ENCODE measurements at regions not wholly inside any gene's neighbourhood (a gene's known extent, or its start where the extent isn't known, plus 50 kb on each side); places are given as distances from the start of the nearest gene placed in this dataset.

GRCh38 chr14:71175491-71175890 lies 268.2 kb downstream of the PCNX1 start:
- ChIA-PET POLR2A (no interaction called here), CTCF (ENCODE audit: low intra/inter-chr PET ratio) (no interaction called here)
- Histone ChIP-seq H3K9me1 (ENCODE audit: control insufficient read depth, insufficient read depth, low read length) (no peaks in the 10 kb centered on the region), H3K9ac (ENCODE audit: insufficient read depth in 1 of 2, low read depth in 2 of 2, low read length in 2 of 2) (no peak overlapping the region), H3K79me2 (ENCODE audit: control insufficient read depth, insufficient read depth, low read length) (no peaks in the 10 kb centered on the region), H3K4me3 (no peak overlapping the region), H3K4me1 (replicated peaks in 1 of 2; ENCODE audit: control insufficient read depth in 2 of 2, insufficient read depth in 2 of 2, low read length in 2 of 2) (no peaks in the 10 kb centered on the region; a peak in 1 of 5 replicates), H2AFZ (ENCODE audit: low read depth, low read length) (no peak overlapping the region), H3K9me3 (replicated peaks; ENCODE audit: control insufficient read depth, insufficient read depth, low read depth, low read length) (no peaks in the 10 kb centered on the region), H3K27ac (ENCODE audit: extremely low read depth, low read depth, low read length) (no peak overlapping the region), H4K20me1 (replicated peaks; ENCODE audit: control insufficient read depth, insufficient read depth, low read length) (no peaks in the 10 kb centered on the region), H3K4me2 (ENCODE audit: insufficient read depth, low read length) (no peak overlapping the region), H3K36me3 (ENCODE audit: control insufficient read depth, insufficient read depth, low read length) (no peaks in the 10 kb centered on the region), H3K27me3 (ENCODE audit: control insufficient read depth in 2 of 2, insufficient read depth in 2 of 2, low read length in 2 of 2) (peaks cover 2 to 14% of the 10 kb centered on the region in 2 experiments; a peak in 4 of 5 replicates)
- in situ Hi-C loops (cut with MboI) = no loop called here
- DNase-seq (ENCODE audit: extremely low read depth in 1 of 4, low spot score in 3 of 4) = no peak
- no peak for ATAC-seq
- WGBS (ENCODE audit: insufficient coverage, low coverage, missing lambda C conversion rate) = 15% methylated on average over 3 of the region's 3 CpGs
- FAIRE-seq = no peak
- intact Hi-C loops (cut with micrococcal nuclease) = no loop called here
- TF ChIP-seq MIER1 (IDR thresholded peaks at IDR 0.05; ENCODE audit: low read depth) = no peak
- no peak for TF ChIP-seq ZNF696 (CRISPR knock-in tag; conservative IDR thresholded peaks at IDR 0.05)
- no peak for TF ChIP-seq PYGO2 (tag; IDR thresholded peaks at IDR 0.05)
- no TSS peak for BruUV-seq (replicated peaks)

GRCh38 chr14:71179066-71179465 lies 271.8 kb downstream of the PCNX1 start:
- no peak overlapping the region for H3K4me2 ChIP-seq (ENCODE audit: insufficient read depth, low read length)
- intact Hi-C loops (cut with micrococcal nuclease) (no loop called here), in situ Hi-C loops (cut with MboI) (no loop called here)
- no peak overlapping the region for H3K9ac ChIP-seq (ENCODE audit: insufficient read depth in 1 of 2, low read depth in 2 of 2, low read length in 2 of 2)
- H3K79me2 ChIP-seq (ENCODE audit: control insufficient read depth, insufficient read depth, low read length) = no peaks in the 10 kb centered on the region
- TF ChIP-seq PRDM10 (IDR thresholded peaks at IDR 0.05; ENCODE audit: partially characterized antibody) (no peak), NFYB (IDR thresholded peaks at IDR 0.05; ENCODE audit: extremely low read depth, insufficient read length) (no peak), ZFPM2 (CRISPR knock-in tag; IDR thresholded peaks at IDR 0.05) (no peak), BHLHE40 (IDR thresholded peaks at IDR 0.05; ENCODE audit: low read length) (no peak)
- H3K9me3 ChIP-seq (replicated peaks; ENCODE audit: control insufficient read depth, insufficient read depth, low read depth, low read length) = no peaks in the 10 kb centered on the region
- no peaks in the 10 kb centered on the region for H3K9me1 ChIP-seq (ENCODE audit: control insufficient read depth, insufficient read depth, low read length)
- H3K27ac ChIP-seq (ENCODE audit: extremely low read depth, low read depth, low read length) = no peak overlapping the region
- H3K36me3 ChIP-seq (ENCODE audit: control insufficient read depth, insufficient read depth, low read length) = no peaks in the 10 kb centered on the region
- ChIA-PET POLR2A (no interaction called here), CTCF (ENCODE audit: low intra/inter-chr PET ratio) (no interaction called here)
- no peaks in the 10 kb centered on the region for H4K20me1 ChIP-seq (replicated peaks; ENCODE audit: control insufficient read depth, insufficient read depth, low read length)
- ATAC-seq = no peak
- BruUV-seq (replicated peaks) = no TSS peak
- no peak for DNase-seq (ENCODE audit: extremely low read depth in 1 of 4, low spot score in 3 of 4)
- H3K4me3 ChIP-seq = no peak overlapping the region
- WGBS (ENCODE audit: insufficient coverage, low coverage, missing lambda C conversion rate) = 0% methylated on average over 4 of the region's 5 CpGs
- peaks cover 0 to 24% of the 10 kb centered on the region in 2 experiments; a peak in 4 of 5 replicates for H3K27me3 ChIP-seq (ENCODE audit: control insufficient read depth in 2 of 2, insufficient read depth in 2 of 2, low read length in 2 of 2)
- no peak overlapping the region for H2AFZ ChIP-seq (ENCODE audit: low read depth, low read length)
- no peaks in the 10 kb centered on the region; a peak in 1 of 5 replicates for H3K4me1 ChIP-seq (replicated peaks in 1 of 2; ENCODE audit: control insufficient read depth in 2 of 2, insufficient read depth in 2 of 2, low read length in 2 of 2)
- FAIRE-seq = no peak

Data from K562 (cell line).